HEK293 (cell line): ENCODE measurements at regions not wholly inside any gene's neighbourhood (a gene's known extent, or its start where the extent isn't known, plus 50 kb on each side); places are given as distances from the start of the nearest gene placed in this dataset.

Experiments used
- CTCF ChIA-PET: fragments of 350-600 bp; formaldehyde crosslinking; extraction: SDS; loops from one replicate; lab custom pipeline; 2021; ENCODE audit warnings: antibody characterized with exemption; lab: Yijun Ruan, JAX
- POLR2A ChIA-PET: fragments of 300-600 bp; formaldehyde crosslinking; extraction: SDS; loops from one replicate; lab custom pipeline; 2020; ENCODE audit warnings: antibody characterized with exemption, inconsistent platforms; lab: Yijun Ruan, JAX
- H3K27ac ChIP-seq: fragments of 200-500 bp; sonication (Bioruptor generic); 2 replicates; pipeline ENCODE4 v1.5.1; 2014; ENCODE audit warnings: low read depth, low read length, control low read depth, inconsistent platforms; ENCODE audit errors: extremely low read depth
- H3K36me3 ChIP-seq, 2 experiments: fragments of 200-500 bp in 1 of 2; sonication (Bioruptor generic) in 1 of 2; 1 replicate in 1 of 2; 2 replicates in 1 of 2; pipeline ENCODE4 v1.5.1; 2014 to 2017; ENCODE audit warnings: inconsistent platforms in 2 of 2, low read length in 2 of 2; ENCODE audit not compliant: control insufficient read depth in 2 of 2, insufficient read depth in 1 of 2
- H3K4me1 ChIP-seq: fragments of 200-500 bp; sonication (Bioruptor generic); 2 replicates; pipeline ENCODE4 v1.5.1; 2014; ENCODE audit warnings: mild to moderate bottlenecking, low read length, inconsistent platforms; ENCODE audit not compliant: control insufficient read depth, insufficient read depth
- H3K4me3 ChIP-seq: 2 replicates; pipeline ENCODE4 v1.5.1; 2011; ENCODE audit warnings: low read depth, mild to moderate bottlenecking, control low read depth, low read length, moderate library complexity
- H3K9me3 ChIP-seq: fragments of 200-500 bp; sonication (Bioruptor generic); 2 replicates; pipeline ENCODE4 v1.5.1; 2014; ENCODE audit warnings: low read depth, low read length, inconsistent platforms; ENCODE audit not compliant: control insufficient read depth, insufficient read depth
- ATF2 ChIP-seq: fragments of 450-650 bp; formaldehyde crosslinking; IDR thresholded peaks from 2 replicates; pipeline ENCODE4 v1.5.1; 2016; ENCODE audit warnings: missing biosample characterization, missing genetic modification characterization, low read depth
- OSR2 ChIP-seq: fragments of 450-650 bp; formaldehyde crosslinking; IDR thresholded peaks from 2 replicates; pipeline ENCODE4 v1.5.1; 2016; ENCODE audit warnings: missing biosample characterization, missing genetic modification characterization
- PATZ1 ChIP-seq: fragments of 450-650 bp; formaldehyde crosslinking; IDR thresholded peaks from 2 replicates; pipeline ENCODE4 v1.5.1; 2016; ENCODE audit warnings: missing biosample characterization, missing genetic modification characterization
- PRDM2 ChIP-seq: fragments of 450-650 bp; formaldehyde crosslinking; IDR thresholded peaks from 2 replicates; pipeline ENCODE4 v1.5.1; 2016; ENCODE audit warnings: missing biosample characterization, missing genetic modification characterization, borderline replicate concordance
- RBAK ChIP-seq: fragments of 450-650 bp; formaldehyde crosslinking; IDR thresholded peaks from 2 replicates; pipeline ENCODE4 v1.5.1; 2016; ENCODE audit warnings: missing biosample characterization, missing genetic modification characterization
- REPIN1 ChIP-seq: fragments of 450-650 bp; formaldehyde crosslinking; IDR thresholded peaks from 2 replicates; pipeline ENCODE4 v1.5.1; 2017; ENCODE audit warnings: missing biosample characterization, missing genetic modification characterization, low read depth
- ZBTB49 ChIP-seq: fragments of 450-650 bp; formaldehyde crosslinking; IDR thresholded peaks from 2 replicates; pipeline ENCODE4 v1.5.1; 2016; ENCODE audit warnings: missing biosample characterization, missing genetic modification characterization, low read depth
- ZNF133 ChIP-seq: fragments of 450-650 bp; formaldehyde crosslinking; IDR thresholded peaks from 2 replicates; pipeline ENCODE4 v1.5.1; 2016; ENCODE audit warnings: missing biosample characterization, missing genetic modification characterization
- ZNF18 ChIP-seq: fragments of 450-650 bp; formaldehyde crosslinking; IDR thresholded peaks from 2 replicates; pipeline ENCODE4 v1.5.1; 2016; ENCODE audit warnings: missing biosample characterization, missing genetic modification characterization
- ZNF214 ChIP-seq: fragments of 450-650 bp; formaldehyde crosslinking; IDR thresholded peaks from 2 replicates; pipeline ENCODE4 v1.5.1; 2017; ENCODE audit warnings: missing biosample characterization, mild to moderate bottlenecking, missing genetic modification characterization, borderline replicate concordance
- ZNF280C ChIP-seq: fragments of 450-650 bp; formaldehyde crosslinking; IDR thresholded peaks from 2 replicates; pipeline ENCODE4 v1.5.1; 2016; ENCODE audit warnings: missing biosample characterization, missing genetic modification characterization
- ZNF514 ChIP-seq: fragments of 450-650 bp; formaldehyde crosslinking; IDR thresholded peaks from 2 replicates; pipeline ENCODE4 v1.5.1; 2016; ENCODE audit warnings: missing biosample characterization, missing genetic modification characterization
- ZNF571 ChIP-seq: fragments of 450-650 bp; formaldehyde crosslinking; IDR thresholded peaks from 2 replicates; pipeline ENCODE4 v1.5.0; 2017; ENCODE audit warnings: missing biosample characterization, missing genetic modification characterization
- ZNF596 ChIP-seq: fragments of 450-650 bp; IDR thresholded peaks from 2 replicates; pipeline ENCODE4 v1.5.0; 2018; ENCODE audit warnings: missing biosample characterization, mild to moderate bottlenecking, missing genetic modification characterization, moderate library complexity
- ZNF626 ChIP-seq: fragments of 450-650 bp; sonication (Bioruptor Pico); formaldehyde crosslinking; IDR thresholded peaks from 2 replicates; pipeline ENCODE4 v1.5.1; 2018; ENCODE audit warnings: missing biosample characterization, missing genetic modification characterization, inconsistent platforms
- ZNF768 ChIP-seq: fragments of 450-650 bp; formaldehyde crosslinking; IDR thresholded peaks from 2 replicates; pipeline ENCODE4 v1.5.1; 2018; ENCODE audit warnings: missing biosample characterization, mild to moderate bottlenecking, missing genetic modification characterization
- ZNF785 ChIP-seq: fragments of 450-650 bp; formaldehyde crosslinking; IDR thresholded peaks from 2 replicates; pipeline ENCODE4 v1.5.1; 2016; ENCODE audit warnings: missing biosample characterization, missing genetic modification characterization
- ZSCAN16 ChIP-seq: fragments of 450-650 bp; formaldehyde crosslinking; IDR thresholded peaks from 2 replicates; pipeline ENCODE4 v1.5.1; 2016; ENCODE audit warnings: missing biosample characterization, missing genetic modification characterization
- ZXDB ChIP-seq: fragments of 450-650 bp; formaldehyde crosslinking; IDR thresholded peaks from 2 replicates; pipeline ENCODE4 v1.5.1; 2016; ENCODE audit warnings: missing biosample characterization, missing genetic modification characterization

- TF ChIP-seq RBAK (tag by site-specific recombination) (no peak), ZNF768 (tag by site-specific recombination) (no peak), ZNF214 (tag by site-specific recombination) (no peak), ZXDB (tag by site-specific recombination) (no peak), ZBTB49 (tag by site-specific recombination) (no peak), PATZ1 (tag by site-specific recombination) (no peak), ZNF785 (tag by site-specific recombination) (no peak), ZSCAN16 (tag by site-specific recombination) (no peak), ZNF596 (tag by site-specific recombination) (no peak), ZNF280C (tag by site-specific recombination) (no peak), ZNF571 (tag by site-specific recombination) (no peak), PRDM2 (tag by site-specific recombination) (no peak)
- Histone ChIP-seq H3K4me3 (no peak overlapping the region), H3K9me3 (no peaks in the 10 kb centered on the region), H3K36me3 (no peaks in the 10 kb centered on the region), H3K27ac (no peak overlapping the region), H3K4me1 (no peaks in the 10 kb centered on the region)
- ChIA-PET CTCF (no interaction called here), POLR2A (no interaction called here)
These were observed 86.0 kb upstream of the NPFFR2 start for GRCh38 chr4:71945791-71946190.

GRCh38 chr4:71958978-71959377, 72.8 kb upstream of the NPFFR2 start:
- H3K36me3 ChIP-seq: no peaks in the 10 kb centered on the region
- TF ChIP-seq ZNF514 (tag by site-specific recombination): no peak
- TF ChIP-seq ATF2 (tag by site-specific recombination): no peak
- TF ChIP-seq ZNF626 (tag by site-specific recombination): no peak
- TF ChIP-seq ZNF18: no peak
- no peak for TF ChIP-seq ZNF133
- no peak for TF ChIP-seq REPIN1 (tag by site-specific recombination)
- TF ChIP-seq OSR2 (tag by site-specific recombination): no peak

More at GRCh38 chr4:71958978-71959377, 72.8 kb upstream of the NPFFR2 start:
- POLR2A ChIA-PET: no interaction called here
- H3K4me1 ChIP-seq: no peaks in the 10 kb centered on the region
- CTCF ChIA-PET: no interaction called here
- no peaks in the 10 kb centered on the region for H3K9me3 ChIP-seq
- H3K4me3 ChIP-seq: no peak overlapping the region
- no peak overlapping the region for H3K27ac ChIP-seq
